HCT116 (cell line): ENCODE measurements at regions not wholly inside any gene's neighbourhood (a gene's known extent, or its start where the extent isn't known, plus 50 kb on each side); places are given as distances from the start of the nearest gene placed in this dataset.
A peak's percentile ranks its signal among the peaks of the same experiment; 100 is the strongest.

ENCODE experiments used
- ATAC-seq: fragments of 200-7000 bp; cut with Tn5 transposase; 2 replicates; pipeline ENCODE4 v1.9.1; 2020; ENCODE audit warnings: mild to moderate bottlenecking, moderate library complexity
- BruUV-seq: library from RNA; stranded (reverse); fragments of 400-500 nt; replicated peaks from 2 replicates; lab custom pipeline; 2021; lab: Mats Ljungman, UMichigan
- CTCF ChIA-PET: fragments of 300-600 bp; sonication (Branson Sonifier 250); formaldehyde crosslinking; loops from one replicate; lab custom pipeline; 2021; ENCODE audit warnings: antibody characterized with exemption; lab: Charles Lee
- POLR2A ChIA-PET: fragments of 300-600, 350-600 bp; sonication (Branson Sonifier 250); formaldehyde crosslinking; loops from one replicate; lab custom pipeline; 2021; ENCODE audit warnings: antibody characterized with exemption; lab: Charles Lee
- RAD21 ChIA-PET, 2 experiments: fragments of 300-600 bp; sonication (Branson Sonifier 250); formaldehyde crosslinking; loops; one replicate each; lab custom pipeline; 2023; ENCODE audit warnings: low total read pairs in 2 of 2; ENCODE audit not compliant: uncharacterized antibody in 2 of 2, unreplicated experiment in 2 of 2, low non-redundant PET in 1 of 2; lab: Charles Lee
- DNase-seq: peaks from one replicate; pipeline ENCODE4 v3.0.0-alpha.2; 2010; ENCODE audit warnings: low read depth, low spot score
- H2AFZ ChIP-seq: fragments of 200-600 bp; shearing (Covaris generic), sonication (generic); 2 replicates; pipeline ENCODE4 v1.6.1; 2017; ENCODE audit warnings: low read depth, mixed run types, mixed read lengths, antibody characterized with exemption, low read length; ENCODE audit not compliant: poor library complexity, severe bottlenecking
- H3K27ac ChIP-seq: 2 replicates; pipeline ENCODE4 v1.5.1; 2012; ENCODE audit warnings: low read depth, low read length
- H3K27me3 ChIP-seq: fragments of 200-600 bp; sonication (generic); 2 replicates; pipeline ENCODE4 v1.6.1; 2016; ENCODE audit warnings: mixed run types, low read length, mixed read lengths; ENCODE audit not compliant: insufficient read depth
- H3K36me3 ChIP-seq, 2 experiments: fragments of 200-500 bp in 1 of 2; fragments of 200-600 bp in 1 of 2; sonication (Bioruptor generic) in 1 of 2; sonication (generic) in 1 of 2; 2 replicates each; pipeline versions ENCODE4 v1.5.1 to v1.6.1; 2014 to 2016; ENCODE audit warnings: low read length in 2 of 2, inconsistent platforms in 1 of 2, mixed read lengths in 1 of 2, mixed run types in 1 of 2; ENCODE audit not compliant: insufficient read depth in 2 of 2, control insufficient read depth in 1 of 2
- H3K4me1 ChIP-seq, 2 experiments: fragments of 200-600 bp in 1 of 2; sonication (generic) in 1 of 2; 2 replicates each; pipeline versions ENCODE4 v1.5.1 to v1.6.1; 2012 to 2017; ENCODE audit warnings: low read length in 2 of 2, inconsistent platforms in 1 of 2, mild to moderate bottlenecking in 1 of 2, mixed read lengths in 1 of 2, mixed run types in 1 of 2, moderate library complexity in 1 of 2; ENCODE audit not compliant: insufficient read depth in 2 of 2, control insufficient read depth in 1 of 2
- H3K4me2 ChIP-seq: fragments of 200-600 bp; sonication (generic); 2 replicates; pipeline ENCODE4 v1.6.1; 2017; ENCODE audit warnings: mixed run types, low read length, mixed read lengths
- H3K4me3 ChIP-seq, 2 experiments: fragments of 200-600 bp in 1 of 2; sonication (generic) in 1 of 2; replicated peaks in 1 of 2; 2 replicates each; pipeline ENCODE4 v1.5.1; 2011 to 2016; ENCODE audit warnings: low read length in 2 of 2, control low read depth in 1 of 2, low read depth in 1 of 2, mild to moderate bottlenecking in 1 of 2, mixed read lengths in 1 of 2, mixed run types in 1 of 2
- H3K79me2 ChIP-seq: fragments of 200-600 bp; sonication (generic); 2 replicates; pipeline ENCODE4 v1.6.1; 2017; ENCODE audit warnings: mild to moderate bottlenecking, mixed run types, low read length, moderate library complexity, mixed read lengths; ENCODE audit not compliant: insufficient read depth
- H3K9ac ChIP-seq: fragments of 200-600 bp; sonication (generic); 2 replicates; pipeline ENCODE4 v1.6.1; 2016; ENCODE audit warnings: low read length, mixed read lengths
- H3K9me2 ChIP-seq: fragments of 200-600 bp; sonication (generic), shearing (Covaris generic); 2 replicates; pipeline ENCODE4 v1.6.1; 2017; ENCODE audit warnings: mixed run types, mild to moderate bottlenecking, moderate library complexity; ENCODE audit not compliant: insufficient read depth
- H3K9me3 ChIP-seq, 2 experiments: fragments of 200-500 bp in 1 of 2; fragments of 200-600 bp in 1 of 2; sonication (Bioruptor generic) in 1 of 2; sonication (generic) in 1 of 2; 2 replicates each; pipeline ENCODE4 v1.6.1; 2014 to 2017; ENCODE audit warnings: low read length in 2 of 2, mixed read lengths in 2 of 2, inconsistent platforms in 1 of 2, low read depth in 1 of 2, mild to moderate bottlenecking in 1 of 2, mixed run types in 1 of 2, moderate library complexity in 1 of 2; ENCODE audit not compliant: control insufficient read depth in 1 of 2, insufficient read depth in 1 of 2
- H4K20me1 ChIP-seq: fragments of 200-600 bp; sonication (generic), shearing (Covaris generic); 2 replicates; pipeline ENCODE4 v1.6.1; 2017; ENCODE audit warnings: mixed run types, mild to moderate bottlenecking, moderate library complexity; ENCODE audit not compliant: insufficient read depth
- ATF3 ChIP-seq: IDR thresholded peaks from 2 replicates; pipeline ENCODE4 v1.6.1; 2012
- CBX3 ChIP-seq: IDR thresholded peaks from 2 replicates; pipeline ENCODE4 v1.6.1; 2012; ENCODE audit warnings: low read depth
- EGR1 ChIP-seq: IDR thresholded peaks from 2 replicates; pipeline ENCODE4 v1.6.1; 2012; ENCODE audit warnings: low read depth
- ELF1 ChIP-seq: IDR thresholded peaks from 2 replicates; pipeline ENCODE4 v1.6.1; 2012; ENCODE audit warnings: low read depth, borderline replicate concordance
- EZH2 ChIP-seq: fragments of 200-600 bp; sonication (generic); IDR thresholded peaks from 2 replicates; pipeline ENCODE4 v1.6.1; 2017; ENCODE audit warnings: antibody characterized with exemption, mixed run types
- EZH2phosphoT487 ChIP-seq: fragments of 200-600 bp; IDR thresholded peaks from 2 replicates; pipeline ENCODE4 v1.6.1; 2018; ENCODE audit warnings: antibody characterized with exemption, borderline replicate concordance
- FOSL1 ChIP-seq: IDR thresholded peaks from 2 replicates; pipeline ENCODE4 v1.6.1; 2012; ENCODE audit warnings: low read depth
- JUND ChIP-seq: IDR thresholded peaks from 2 replicates; pipeline ENCODE4 v1.6.1; 2012
- POLR2A ChIP-seq: IDR thresholded peaks from 2 replicates; pipeline ENCODE4 v1.7.0; 2011; ENCODE audit warnings: borderline replicate concordance; ENCODE audit not compliant: insufficient read depth, insufficient read length; ENCODE audit errors: extremely low read depth
- POLR2AphosphoS5 ChIP-seq: IDR thresholded peaks from 2 replicates; pipeline ENCODE4 v1.6.1; 2011; ENCODE audit warnings: mild to moderate bottlenecking, low read depth, low read length, moderate library complexity
- RAD21 ChIP-seq: IDR thresholded peaks from 2 replicates; pipeline ENCODE4 v1.6.1; 2012; ENCODE audit warnings: low read depth, mild to moderate bottlenecking
- SIN3A ChIP-seq: IDR thresholded peaks from 2 replicates; pipeline ENCODE4 v1.6.1; 2012; ENCODE audit warnings: low read depth
- SP1 ChIP-seq: IDR thresholded peaks from 2 replicates; pipeline ENCODE4 v1.6.1; 2012; ENCODE audit warnings: low read depth
- SRF ChIP-seq: IDR thresholded peaks from 2 replicates; pipeline ENCODE4 v1.6.1; 2012; ENCODE audit warnings: low read depth
- YY1 ChIP-seq: IDR thresholded peaks from 2 replicates; pipeline ENCODE4 v1.6.1; 2011; ENCODE audit warnings: low read length, low read depth, moderate library complexity, mild to moderate bottlenecking; ENCODE audit not compliant: insufficient replicate concordance; ENCODE audit errors: extremely low read depth
- ZFX ChIP-seq: fragments of 450-650 bp; IDR thresholded peaks from 2 replicates; pipeline ENCODE4 v1.6.1; 2017
- intact Hi-C: fragments of 100-400 bp; cut with micrococcal nuclease; formaldehyde crosslinking; loops from 2 replicates; pipeline ENCODE4 v1.10.0; 2022
- TF ChIP-seq, protein P1 (sequence below): IDR thresholded peaks from 2 replicates; pipeline ENCODE4 v1.6.1; 2012; ENCODE audit warnings: low read depth

DNA sequence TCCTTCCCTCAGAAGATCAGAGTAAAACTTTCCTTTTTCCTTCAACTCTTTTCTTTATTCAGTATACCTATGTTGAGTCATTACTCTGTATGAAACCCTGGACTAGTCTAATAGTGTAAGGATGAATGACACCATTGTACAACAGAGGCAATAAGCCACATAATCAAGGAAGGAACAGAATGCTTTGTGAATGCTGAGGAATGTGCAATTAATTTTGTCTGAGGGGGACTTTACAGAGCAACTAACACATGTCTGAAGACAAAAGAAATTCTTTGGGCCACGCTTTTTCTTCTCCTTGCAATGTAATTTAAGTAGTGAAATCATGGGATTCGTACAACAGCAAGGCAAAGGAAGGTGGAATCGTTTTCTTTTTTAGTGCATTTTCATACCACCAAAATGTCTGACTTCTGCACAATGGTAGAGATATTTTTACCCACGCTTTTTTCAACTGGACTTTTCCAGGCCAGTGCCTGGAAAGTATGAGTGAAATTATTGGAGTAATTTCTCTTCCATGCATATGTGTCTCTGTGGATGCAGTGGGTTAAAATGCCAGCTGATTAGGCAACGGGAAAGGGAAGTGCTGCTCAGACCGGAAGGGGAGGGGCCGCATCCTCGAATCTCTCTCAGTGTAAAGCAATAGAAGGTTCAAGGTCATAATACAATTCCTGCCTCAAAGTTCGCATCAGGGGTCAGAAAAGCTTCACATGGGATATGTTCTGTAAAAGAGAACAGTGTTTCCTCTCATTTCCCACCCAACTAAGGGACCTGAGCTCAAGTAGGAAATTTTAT, 89.9 kb upstream of the MTHFD1L start:
- peak overlapping the region; percentile 2; the same call in 1 of the 2 replicates for H3K27ac ChIP-seq
- ATAC-seq: 0 out of 2 replicates have a peak, but pooled peaks have one; percentile 32
- TF ChIP-seq YY1: no peak
- no peak for TF ChIP-seq EZH2phosphoT487
- TF ChIP-seq JUND: no peak
- TF ChIP-seq ZFX: no peak
- no peak for TF ChIP-seq ATF3
- no peak; the same call in 1 of the 2 replicates for TF ChIP-seq FOSL1
- no peak for TF ChIP-seq RAD21
- no peak for TF ChIP-seq ELF1
- TF ChIP-seq POLR2A: no peak
- TF ChIP-seq POLR2AphosphoS5: no peak
- TF ChIP-seq SIN3A: no peak
- no peak for TF ChIP-seq SRF
- no peak for TF ChIP-seq EGR1
- TF ChIP-seq CBX3: no peak
- no peak for TF ChIP-seq SP1
- TF ChIP-seq, protein P1, sequence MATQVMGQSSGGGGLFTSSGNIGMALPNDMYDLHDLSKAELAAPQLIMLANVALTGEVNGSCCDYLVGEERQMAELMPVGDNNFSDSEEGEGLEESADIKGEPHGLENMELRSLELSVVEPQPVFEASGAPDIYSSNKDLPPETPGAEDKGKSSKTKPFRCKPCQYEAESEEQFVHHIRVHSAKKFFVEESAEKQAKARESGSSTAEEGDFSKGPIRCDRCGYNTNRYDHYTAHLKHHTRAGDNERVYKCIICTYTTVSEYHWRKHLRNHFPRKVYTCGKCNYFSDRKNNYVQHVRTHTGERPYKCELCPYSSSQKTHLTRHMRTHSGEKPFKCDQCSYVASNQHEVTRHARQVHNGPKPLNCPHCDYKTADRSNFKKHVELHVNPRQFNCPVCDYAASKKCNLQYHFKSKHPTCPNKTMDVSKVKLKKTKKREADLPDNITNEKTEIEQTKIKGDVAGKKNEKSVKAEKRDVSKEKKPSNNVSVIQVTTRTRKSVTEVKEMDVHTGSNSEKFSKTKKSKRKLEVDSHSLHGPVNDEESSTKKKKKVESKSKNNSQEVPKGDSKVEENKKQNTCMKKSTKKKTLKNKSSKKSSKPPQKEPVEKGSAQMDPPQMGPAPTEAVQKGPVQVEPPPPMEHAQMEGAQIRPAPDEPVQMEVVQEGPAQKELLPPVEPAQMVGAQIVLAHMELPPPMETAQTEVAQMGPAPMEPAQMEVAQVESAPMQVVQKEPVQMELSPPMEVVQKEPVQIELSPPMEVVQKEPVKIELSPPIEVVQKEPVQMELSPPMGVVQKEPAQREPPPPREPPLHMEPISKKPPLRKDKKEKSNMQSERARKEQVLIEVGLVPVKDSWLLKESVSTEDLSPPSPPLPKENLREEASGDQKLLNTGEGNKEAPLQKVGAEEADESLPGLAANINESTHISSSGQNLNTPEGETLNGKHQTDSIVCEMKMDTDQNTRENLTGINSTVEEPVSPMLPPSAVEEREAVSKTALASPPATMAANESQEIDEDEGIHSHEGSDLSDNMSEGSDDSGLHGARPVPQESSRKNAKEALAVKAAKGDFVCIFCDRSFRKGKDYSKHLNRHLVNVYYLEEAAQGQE: no peak
- no peak for TF ChIP-seq EZH2
- TF ChIP-seq, all 23 proteins: peak for 0
- Histone ChIP-seq H3K9me3 (no peaks in the 10 kb centered on the region), H3K4me2 (0 out of 2 replicates have a peak overlapping the region, but pooled peaks have one; percentile 1), H3K27me3 (no peaks in the 10 kb centered on the region), H3K4me1 (peaks cover 0 to 10% of the 10 kb centered on the region in 2 experiments; a peak in 1 of 4 replicates), H3K36me3 (no peaks in the 10 kb centered on the region), H2AFZ (no peak overlapping the region), H3K9me2 (no peaks in the 10 kb centered on the region), H3K4me3 (no peak overlapping the region), H3K79me2 (no peaks in the 10 kb centered on the region), H3K9ac (no peak overlapping the region), H4K20me1 (no peaks in the 10 kb centered on the region)
- ChIA-PET CTCF (no interaction called here), POLR2A (no interaction called here), RAD21 (no interaction called here)
- no TSS peak for BruUV-seq
- peak; percentile 7 for DNase-seq
- intact Hi-C loops: no loop called here
